Body of pancreas (tissue), 4 donors: ENCODE measurements at regions not wholly inside any gene's neighbourhood (a gene's known extent, or its start where the extent isn't known, plus 50 kb on each side); places are given as distances from the start of the nearest gene placed in this dataset.

Source experiments
- ATAC-seq: fragments of 150-250 bp; one replicate; pipeline ENCODE4 v1.9.1; 2016
- DNase-seq, 4 donors: peaks; one replicate each; pipeline ENCODE4 v3.0.0-alpha.2; 2019
- H3K27ac ChIP-seq, 4 donors: fragments of 200-600 bp; sonication (generic); 1 replicate in 3 of 4; 2 replicates in 1 of 4; pipeline versions ENCODE4 v1.5.1 to v1.6.1; 2016 to 2019; ENCODE audit warnings: mild to moderate bottlenecking in 1 of 4, mixed read lengths in 1 of 4, moderate library complexity in 1 of 4
- H3K27me3 ChIP-seq, 2 donors: fragments of 200-600 bp; sonication (generic); one replicate each; pipeline ENCODE4 v1.6.0; 2016; ENCODE audit warnings: mild to moderate bottlenecking in 1 of 2
- H3K36me3 ChIP-seq, 2 donors: fragments of 200-600 bp; sonication (generic); replicated peaks in 1 of 2; 2 replicates each; pipeline ENCODE4 v1.5.1; 2016; ENCODE audit warnings: low read depth in 2 of 2; ENCODE audit not compliant: insufficient read depth in 1 of 2
- H3K4me1 ChIP-seq: fragments of 200-600 bp; sonication (generic); one replicate; pipeline ENCODE4 v1.6.0; 2016
- H3K4me3 ChIP-seq, 2 donors: fragments of 200-600 bp; sonication (generic); 1 replicate in 1 of 2; 2 replicates in 1 of 2; pipeline ENCODE4 v1.5.1; 2016 to 2019
- H3K9me3 ChIP-seq, 3 donors: fragments of 200-600 bp; sonication (generic); 1 replicate in 2 of 3; 2 replicates in 1 of 3; pipeline ENCODE4 v1.5.1; 2016
- CTCF ChIP-seq, 7 experiments: fragments of 450-650 bp in 4 of 7; fragments of 200-600 bp in 3 of 7; sonication (generic) in 3 of 7; IDR thresholded peaks; one replicate each; pipeline ENCODE4 v1.5.1; 2016 to 2019; ENCODE audit warnings: antibody characterized with exemption in 7 of 7
- POLR2A ChIP-seq, 3 donors: fragments of 450-650 bp; IDR thresholded peaks; one replicate each; pipeline ENCODE4 v1.6.1; 2016; ENCODE audit warnings: antibody characterized with exemption in 3 of 3, mild to moderate bottlenecking in 2 of 3
- WGBS, 2 donors: methylation state at CpG; one replicate each; pipeline ENCODE4 v1.1.5; 2017; 5-methylcytosine and 5-hydroxymethylcytosine counted together
- intact Hi-C: fragments of 100-400 bp; cut with DNase I; formaldehyde crosslinking; loops from one replicate; pipeline ENCODE4 v1.15.1; 2023

- DNase-seq (no peak), ATAC-seq (no peak)
- Histone ChIP-seq H3K4me3 (no peak overlapping the region), H3K4me1 (no peaks in the 10 kb centered on the region), H3K27me3 (no peaks in the 10 kb centered on the region), H3K27ac (no peak overlapping the region), H3K9me3 (no peaks in the 10 kb centered on the region), H3K36me3 (no peaks in the 10 kb centered on the region)
- 72 to 76% methylated on average over 15 of the region's 15 CpGs for WGBS, 2 donors
- TF ChIP-seq CTCF (IDR thresholded peaks at IDR 0.05) (no peak), POLR2A (IDR thresholded peaks at IDR 0.05) (no peak)
- intact Hi-C loops: no loop called here
Measured at GRCh38 chr5:50990296-50990924, 324.0 kb downstream of the PARP8 start.

DNA sequence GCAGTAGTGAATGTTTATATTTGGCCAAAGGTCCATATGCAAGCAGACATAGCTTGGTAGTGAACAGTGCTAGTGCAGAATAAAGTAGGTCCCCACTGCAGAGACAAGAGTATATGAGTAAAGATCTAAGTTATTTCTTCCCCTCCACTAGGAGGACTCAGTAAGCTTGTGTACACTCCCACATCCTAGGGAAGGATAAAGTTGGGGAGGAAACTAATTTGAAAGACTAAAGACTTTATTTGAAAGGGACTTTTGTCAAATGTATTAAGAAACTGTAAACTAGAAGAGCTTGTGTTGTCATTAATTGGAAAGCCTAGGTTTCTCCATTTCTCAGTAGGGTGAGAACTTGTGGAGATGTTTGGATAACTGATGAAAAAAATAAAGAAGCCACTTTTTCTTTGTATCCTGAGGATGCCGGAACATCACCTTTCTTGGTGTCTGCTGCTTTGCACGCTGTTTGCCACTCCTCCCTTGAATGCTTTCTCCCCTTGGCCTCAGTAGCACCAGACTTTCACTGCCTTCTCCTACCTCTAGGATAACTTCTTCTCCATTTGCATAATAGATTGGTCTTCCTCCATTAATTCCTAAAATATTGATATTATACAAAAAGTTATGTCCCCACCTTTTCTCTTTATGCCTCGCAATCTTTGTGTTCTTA, 329.0 kb downstream of the PARP8 start:
- intact Hi-C loops: no loop called here
- Histone ChIP-seq H3K4me1 (no peaks in the 10 kb centered on the region), H3K27ac (no peak overlapping the region), H3K4me3 (no peak overlapping the region), H3K9me3 (no peaks in the 10 kb centered on the region), H3K27me3 (no peaks in the 10 kb centered on the region), H3K36me3 (no peaks in the 10 kb centered on the region)
- WGBS, 2 donors: 64 to 72% methylated on average over 3 of the region's 3 CpGs
- ATAC-seq (no peak), DNase-seq (no peak)
- TF ChIP-seq POLR2A (IDR thresholded peaks at IDR 0.05) (no peak), CTCF (IDR thresholded peaks at IDR 0.05) (no peak)

- Histone ChIP-seq H3K4me1 (no peaks in the 10 kb centered on the region), H3K36me3 (no peaks in the 10 kb centered on the region), H3K4me3 (no peak overlapping the region), H3K9me3 (no peaks in the 10 kb centered on the region), H3K27me3 (no peaks in the 10 kb centered on the region), H3K27ac (no peak overlapping the region)
- DNase-seq (no peak), ATAC-seq (no peak)
- intact Hi-C loops: no loop called here
- TF ChIP-seq POLR2A (IDR thresholded peaks at IDR 0.05) (no peak), CTCF (IDR thresholded peaks at IDR 0.05) (no peak)
- WGBS, 2 donors: 48% methylated on average over 4 of the region's 4 CpGs
Measured at GRCh38 chr5:51001227-51001923, 334.9 kb downstream of the PARP8 start.

DNA sequence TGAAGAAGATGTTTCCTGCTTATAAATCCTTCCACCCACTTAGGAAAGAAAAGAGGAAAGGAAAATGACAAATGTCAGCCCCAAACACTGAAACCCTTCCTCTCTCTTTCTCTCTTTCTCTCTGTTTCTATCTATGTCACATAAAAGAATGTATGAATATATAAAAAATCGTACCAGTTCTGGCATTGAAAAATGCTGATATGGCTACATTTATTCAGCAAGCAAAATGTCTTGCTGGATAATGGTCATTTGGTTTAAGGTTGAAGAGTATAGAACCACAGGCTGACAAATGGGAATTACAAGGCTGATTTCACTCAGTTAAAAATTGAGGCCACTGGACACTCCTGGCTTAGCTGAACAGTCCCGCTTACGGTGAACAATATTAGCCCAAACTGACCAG, 335.9 kb downstream of the PARP8 start:
- no peak for TF ChIP-seq CTCF (IDR thresholded peaks at IDR 0.05)
- TF ChIP-seq POLR2A (IDR thresholded peaks at IDR 0.05): no peak
- Histone ChIP-seq H3K27me3 (no peaks in the 10 kb centered on the region), H3K9me3 (no peaks in the 10 kb centered on the region), H3K36me3 (no peaks in the 10 kb centered on the region), H3K4me3 (no peak overlapping the region), H3K27ac (no peak overlapping the region), H3K4me1 (no peaks in the 10 kb centered on the region)
- no peak for DNase-seq
- ATAC-seq: no peak
- whole genome bisulfite sequencing, 2 donors: 65 to 72% methylated on average over 3 of the region's 3 CpGs
- intact Hi-C loops: no loop called here
